GM19467 (cell line): ENCODE measurements at regions not wholly inside any gene's neighbourhood (a gene's known extent, or its start where the extent isn't known, plus 50 kb on each side); places are given as distances from the start of the nearest gene placed in this dataset.

Experiments
- ATAC-seq: cut with Tn5 transposase; IDR thresholded peaks from one replicate; pipeline ENCODE4 v1.9.1; 2021; ENCODE audit warnings: mild to moderate bottlenecking, moderate library complexity; ENCODE audit not compliant: unreplicated experiment

DNA sequence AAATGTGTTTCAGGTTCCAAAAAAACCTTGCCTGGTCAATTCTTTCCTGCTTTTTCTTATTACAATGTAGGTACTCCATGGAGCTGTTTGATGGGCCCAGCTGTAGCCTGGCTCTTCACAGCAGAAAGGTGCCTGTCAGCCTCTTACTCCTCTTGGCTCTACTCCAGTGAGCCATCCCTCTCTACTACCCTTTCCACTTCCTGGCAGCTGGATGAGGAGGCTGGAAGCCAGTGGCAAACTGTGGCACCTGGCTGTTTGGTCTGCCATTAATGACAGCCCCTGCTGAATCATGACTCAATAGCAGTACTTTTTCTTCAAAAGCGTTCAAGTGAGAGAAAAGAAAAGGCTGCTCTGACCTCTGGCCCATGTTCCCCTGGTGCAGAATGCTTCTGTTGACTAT lies 618.1 kb downstream of the PYDC2 start:
- no peak for ATAC-seq

DNA sequence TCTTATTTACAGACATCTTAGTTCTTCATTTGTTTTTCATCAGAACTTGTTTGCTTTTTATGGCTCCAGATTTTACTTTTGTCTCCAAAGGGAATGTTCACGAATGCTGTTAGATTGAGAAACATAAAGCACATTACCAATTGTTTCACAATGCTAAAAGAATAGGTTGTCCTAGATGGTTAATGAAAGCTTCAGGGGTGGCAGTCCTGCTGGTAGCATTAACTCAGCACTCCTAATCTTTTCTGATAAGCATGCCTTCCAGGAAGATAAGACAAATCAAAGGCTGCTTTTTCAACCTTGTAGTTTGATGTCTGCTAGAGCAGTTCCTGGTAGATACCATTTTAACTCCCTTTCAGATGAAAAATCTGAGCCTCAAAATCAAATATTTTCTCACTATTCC lies 619.4 kb downstream of the PYDC2 start:
- no peak for ATAC-seq

DNA sequence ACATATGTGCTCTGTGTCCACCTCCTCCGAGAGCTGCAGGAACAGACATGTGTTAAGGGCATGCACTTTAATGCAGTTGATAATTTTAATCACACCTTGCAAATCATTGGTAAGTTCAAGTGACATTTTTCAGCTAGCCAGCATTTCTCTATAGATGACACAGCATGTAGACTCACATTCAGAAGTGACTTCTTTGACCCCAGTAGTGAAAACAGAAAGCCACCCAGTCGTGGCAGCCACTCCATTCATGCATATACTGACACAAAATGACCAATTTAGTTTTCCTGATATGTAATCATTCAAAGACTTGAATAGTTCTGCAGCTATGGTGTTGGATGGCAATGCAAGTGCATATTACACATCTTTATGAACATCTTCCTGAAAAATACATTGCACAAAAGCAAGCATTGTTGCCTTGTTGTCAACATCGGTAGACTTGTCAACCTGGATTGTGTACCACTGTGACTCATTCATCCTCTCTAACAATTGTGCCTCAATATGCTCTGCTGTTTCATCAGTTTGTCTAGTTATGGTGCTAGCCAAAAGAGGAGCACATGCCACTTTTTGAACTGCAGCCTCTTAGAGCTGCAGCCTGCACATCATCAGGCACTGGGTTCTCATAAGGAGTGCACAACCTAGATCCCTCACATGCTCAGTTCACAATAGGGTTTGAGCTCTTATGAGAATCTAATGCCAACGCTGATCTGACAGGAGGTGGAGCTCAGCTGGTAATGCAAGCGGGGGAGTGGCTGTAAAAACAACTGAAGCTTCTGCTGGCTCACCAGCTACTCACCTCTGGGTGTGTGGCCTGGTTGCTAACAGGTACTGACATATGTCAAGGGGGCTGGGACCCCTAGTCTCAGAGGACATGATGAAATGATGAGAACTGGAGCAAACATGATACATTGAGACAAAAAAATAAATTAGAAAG lies 622.0 kb downstream of the PYDC2 start:
- ATAC-seq = peak; percentile 88
